Astrocyte (in vitro differentiated cells and primary cell): ENCODE measurements at regions not wholly inside any gene's neighbourhood (a gene's known extent, or its start where the extent isn't known, plus 50 kb on each side); places are given as distances from the start of the nearest gene placed in this dataset.

ENCODE experiments used
- EZH2 ChIP-seq: IDR thresholded peaks from 2 replicates; pipeline ENCODE4 v1.6.1; 2012; ENCODE audit warnings: mild to moderate bottlenecking, low read length, inconsistent platforms; ENCODE audit not compliant: insufficient read depth
- TF ChIP-seq, protein P1 (sequence below): IDR thresholded peaks from 2 replicates; pipeline ENCODE4 v1.5.1; 2011; ENCODE audit warnings: low read depth, mild to moderate bottlenecking, inconsistent platforms, low read length, moderate library complexity; ENCODE audit not compliant: insufficient read depth

DNA sequence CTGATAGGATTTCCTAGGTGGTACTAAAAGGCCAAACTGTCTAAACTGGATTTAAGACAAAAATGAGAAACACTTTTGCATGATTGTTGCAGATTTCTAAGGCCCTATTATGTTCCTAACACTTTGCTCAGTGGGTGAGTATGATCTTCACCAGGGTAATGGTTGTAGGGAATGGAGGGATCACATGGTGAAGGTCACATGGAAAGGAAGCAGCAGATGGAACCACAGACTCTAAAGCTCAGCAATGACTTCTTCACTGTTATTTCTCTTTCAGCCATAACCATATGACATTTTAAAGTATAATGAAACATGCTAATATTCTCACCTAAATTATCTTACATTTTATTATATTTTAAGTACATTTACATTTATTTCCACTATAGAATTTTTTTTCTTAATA is 51.5 kb downstream of the CHRM3 start:
- TF ChIP-seq, protein P1, sequence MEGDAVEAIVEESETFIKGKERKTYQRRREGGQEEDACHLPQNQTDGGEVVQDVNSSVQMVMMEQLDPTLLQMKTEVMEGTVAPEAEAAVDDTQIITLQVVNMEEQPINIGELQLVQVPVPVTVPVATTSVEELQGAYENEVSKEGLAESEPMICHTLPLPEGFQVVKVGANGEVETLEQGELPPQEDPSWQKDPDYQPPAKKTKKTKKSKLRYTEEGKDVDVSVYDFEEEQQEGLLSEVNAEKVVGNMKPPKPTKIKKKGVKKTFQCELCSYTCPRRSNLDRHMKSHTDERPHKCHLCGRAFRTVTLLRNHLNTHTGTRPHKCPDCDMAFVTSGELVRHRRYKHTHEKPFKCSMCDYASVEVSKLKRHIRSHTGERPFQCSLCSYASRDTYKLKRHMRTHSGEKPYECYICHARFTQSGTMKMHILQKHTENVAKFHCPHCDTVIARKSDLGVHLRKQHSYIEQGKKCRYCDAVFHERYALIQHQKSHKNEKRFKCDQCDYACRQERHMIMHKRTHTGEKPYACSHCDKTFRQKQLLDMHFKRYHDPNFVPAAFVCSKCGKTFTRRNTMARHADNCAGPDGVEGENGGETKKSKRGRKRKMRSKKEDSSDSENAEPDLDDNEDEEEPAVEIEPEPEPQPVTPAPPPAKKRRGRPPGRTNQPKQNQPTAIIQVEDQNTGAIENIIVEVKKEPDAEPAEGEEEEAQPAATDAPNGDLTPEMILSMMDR = no peak
- no peak for TF ChIP-seq EZH2
